Heart left ventricle (tissue), 16 donors: ENCODE measurements at regions not wholly inside any gene's neighbourhood (a gene's known extent, or its start where the extent isn't known, plus 50 kb on each side); places are given as distances from the start of the nearest gene placed in this dataset.

ENCODE experiments used
- ATAC-seq, 4 donors: fragments of 200-7000 bp; cut with Tn5 transposase; one replicate each; pipeline ENCODE4 v1.9.1; 2020 to 2022; ENCODE audit warnings: moderate library complexity in 4 of 4, mild to moderate bottlenecking in 3 of 4, moderate number of reproducible peaks in 1 of 4
- DNase-seq, 5 donors: peaks; one replicate each; pipeline ENCODE4 v3.0.0-alpha.2; 2020
- H3K27ac ChIP-seq, 12 donors: fragments of 200-600 bp; sonication (generic) in 4 of 12; one replicate each; pipeline versions ENCODE4 v1.5.0 to v1.8.0; 2016 to 2022; ENCODE audit warnings: mild to moderate bottlenecking in 2 of 12
- H3K27me3 ChIP-seq, 9 donors: fragments of 200-600 bp; sonication (generic) in 2 of 9; one replicate each; pipeline versions ENCODE4 v1.5.1 to v1.8.0; 2016 to 2022; ENCODE audit warnings: mild to moderate bottlenecking in 3 of 9
- H3K36me3 ChIP-seq, 9 donors: fragments of 200-600 bp; sonication (generic) in 2 of 9; one replicate each; pipeline versions ENCODE4 v1.5.0 to v1.8.0; 2018 to 2022; ENCODE audit warnings: mild to moderate bottlenecking in 2 of 9
- H3K4me1 ChIP-seq, 12 donors: fragments of 200-600 bp; sonication (generic) in 4 of 12; one replicate each; pipeline versions ENCODE4 v1.5.0 to v1.8.0; 2016 to 2022; ENCODE audit warnings: mild to moderate bottlenecking in 3 of 12
- H3K4me3 ChIP-seq, 12 donors: fragments of 200-600 bp; sonication (generic) in 4 of 12; one replicate each; pipeline versions ENCODE4 v1.5.0 to v1.8.0; 2017 to 2022; ENCODE audit warnings: mild to moderate bottlenecking in 9 of 12, moderate library complexity in 4 of 12
- H3K9me3 ChIP-seq, 12 donors: fragments of 200-600 bp; sonication (generic) in 4 of 12; one replicate each; pipeline versions ENCODE4 v1.5.0 to v1.8.0; 2016 to 2022; ENCODE audit warnings: mild to moderate bottlenecking in 1 of 12
- CTCF ChIP-seq, 12 donors: fragments of 200-600 bp; sonication (generic) in 4 of 12; IDR thresholded peaks; one replicate each; pipeline versions ENCODE4 v1.5.0 to v1.8.0; 2018 to 2022; ENCODE audit warnings: antibody characterized with exemption in 12 of 12, mild to moderate bottlenecking in 5 of 12
- POLR2A ChIP-seq, 2 donors: fragments of 450-650 bp; IDR thresholded peaks; one replicate each; pipeline ENCODE4 v1.6.1; 2017; ENCODE audit warnings: antibody characterized with exemption in 2 of 2, mild to moderate bottlenecking in 2 of 2, moderate library complexity in 2 of 2
- WGBS, 4 donors: extraction: QIAGEN DNeasy Blood & Tissue Kit in 2 of 4; methylation state at CpG; one replicate each; pipeline versions ENCODE4 v1.1.5 to v1.1.7; 2013 to 2018; 5-methylcytosine and 5-hydroxymethylcytosine counted together
- intact Hi-C, 10 donors: fragments of 100-400 bp; cut with DNase I; formaldehyde crosslinking; loops; one replicate each; pipeline versions ENCODE4 v1.11.1 to v1.14.2; 2022
- donor health status: ischemic (EF 13 %, LVEDD 7.1; RV severe dilation, severe dysfunction).
- donor health status: healthy with polysubstance abuse.
- donor health status: DM: no; HTN: yes; CAD: no.
- donor health status: DM: no; HTN: no; CAD: no.
- donor health status: ischemic (EF 25% LVEDD 6.9; RV normal size, moderate dysfunction).
- donor health status: ischemic (EF 25% LVEDD 5.7; RV mildly dilated, moderate dysfunction).
- donor health status: healthy.
- donor health status: DM: yes; HTN: yes; CAD: no.
- donor health status: ischemic (EF 35%, LVEDD 5.7; RV mildly dilated, moderate dysfunction).
- donor health status: nonischemic (EF 11% LVEDD 7.7; RV severe dilation, severe dysfunction).
- donor health status: DM: yes; HTN: yes; CAD: no.
- donor health status: PGD.
- donor health status: ischemic (EF 29% LVEDD 5.4; RV normal size, mild dysfunction).
- donor health status: nonischemic (EF 23%, LVEDD 6.1; RV moderate dilation, normal function).

GRCh38 chr3:56851966-56852884, 50.5 kb upstream of the ARHGEF3 start:
- intact Hi-C loops: no loop called here
- WGBS, 4 donors: 89 to 94% (median 92%) methylated on average over 9 of the region's 9 CpGs

More at GRCh38 chr3:56851966-56852884, 50.5 kb upstream of the ARHGEF3 start:
- DNase-seq: no peak
- no peaks in the 10 kb centered on the region for H3K36me3 ChIP-seq
- no peak overlapping the region for H3K27ac ChIP-seq
- H3K9me3 ChIP-seq: no peaks in the 10 kb centered on the region
- peaks cover 0 to 11% (median 4%) of the 10 kb centered on the region in 12 donors for H3K4me1 ChIP-seq
- H3K4me3 ChIP-seq: no peak overlapping the region
- no peak for ATAC-seq
- no peaks in the 10 kb centered on the region for H3K27me3 ChIP-seq
- TF ChIP-seq CTCF (IDR thresholded peaks at IDR 0.05): no peak
- TF ChIP-seq POLR2A (IDR thresholded peaks at IDR 0.05): no peak
